ENCODE measurements at regions not wholly inside any gene's neighbourhood (a gene's known extent, or its start where the extent isn't known, plus 50 kb on each side); places are given as distances from the start of the nearest gene placed in this dataset.
"Not testable (repeated sequence)": the region's sequence is repeated elsewhere in the genome, so short reads cannot be mapped to it uniquely, and the experiment has no call there.

GRCh38 chr21:10361214-10361736 lies 160.1 kb upstream of the TPTE start:
- not testable (repeated sequence) for H3K4me3 ChIP-seq (replicated peaks; ENCODE audit: low read depth, low read length); DNase-seq (ENCODE audit: low read depth)

- not testable (repeated sequence) for H3K4me3 ChIP-seq (replicated peaks; ENCODE audit: low read depth, low read length); DNase-seq (ENCODE audit: low read depth)
Observed at GRCh38 chr21:10362816-10363215, 158.6 kb upstream of the TPTE start.

GRCh38 chr21:10363321-10363720 lies 158.1 kb upstream of the TPTE start:
- DNase-seq (ENCODE audit: low read depth); H3K4me3 ChIP-seq (replicated peaks; ENCODE audit: low read depth, low read length): not testable (repeated sequence)

GRCh38 chr21:10366210-10366609 lies 155.2 kb upstream of the TPTE start:
- DNase-seq (ENCODE audit: low read depth); H3K4me3 ChIP-seq (replicated peaks; ENCODE audit: low read depth, low read length): not testable (repeated sequence)

GRCh38 chr21:10367586-10367985 lies 153.8 kb upstream of the TPTE start:
- not testable (repeated sequence) for DNase-seq (ENCODE audit: low read depth); H3K4me3 ChIP-seq (replicated peaks; ENCODE audit: low read depth, low read length)

GRCh38 chr21:10368323-10368798 lies 153.0 kb upstream of the TPTE start:
- not testable (repeated sequence) for H3K4me3 ChIP-seq (replicated peaks; ENCODE audit: low read depth, low read length); DNase-seq (ENCODE audit: low read depth)

- not testable (repeated sequence) for H3K4me3 ChIP-seq (replicated peaks; ENCODE audit: low read depth, low read length); DNase-seq (ENCODE audit: low read depth)
Observed at GRCh38 chr21:10369289-10369688, 152.1 kb upstream of the TPTE start.

- H3K4me3 ChIP-seq (replicated peaks; ENCODE audit: low read depth, low read length); DNase-seq (ENCODE audit: low read depth): not testable (repeated sequence)
Observed at GRCh38 chr21:10377758-10378157, 143.6 kb upstream of the TPTE start.

GRCh38 chr21:10379816-10380215 lies 141.6 kb upstream of the TPTE start:
- not testable (repeated sequence) for DNase-seq (ENCODE audit: low read depth)

GRCh38 chr21:10381687-10382060 lies 139.7 kb upstream of the TPTE start:
- DNase-seq (ENCODE audit: low read depth); H3K4me3 ChIP-seq (replicated peaks; ENCODE audit: low read depth, low read length): not testable (repeated sequence)

More at GRCh38 chr21:10379816-10380215, 141.6 kb upstream of the TPTE start:
- not testable (repeated sequence) for H3K4me3 ChIP-seq (replicated peaks; ENCODE audit: low read depth, low read length)

GRCh38 chr21:10382135-10382534 lies 139.2 kb upstream of the TPTE start:
- not testable (repeated sequence) for DNase-seq (ENCODE audit: low read depth); H3K4me3 ChIP-seq (replicated peaks; ENCODE audit: low read depth, low read length)

GRCh38 chr21:10382580-10382979 lies 138.8 kb upstream of the TPTE start:
- H3K4me3 ChIP-seq (replicated peaks; ENCODE audit: low read depth, low read length); DNase-seq (ENCODE audit: low read depth): not testable (repeated sequence)

GRCh38 chr21:10383571-10383970 lies 137.8 kb upstream of the TPTE start:
- not testable (repeated sequence) for DNase-seq (ENCODE audit: low read depth); H3K4me3 ChIP-seq (replicated peaks; ENCODE audit: low read depth, low read length)

- DNase-seq (ENCODE audit: low read depth); H3K4me3 ChIP-seq (replicated peaks; ENCODE audit: low read depth, low read length): not testable (repeated sequence)
Observed at GRCh38 chr21:10384304-10384861, 137.0 kb upstream of the TPTE start.

GRCh38 chr21:10385202-10385601 lies 136.2 kb upstream of the TPTE start:
- not testable (repeated sequence) for H3K4me3 ChIP-seq (replicated peaks; ENCODE audit: low read depth, low read length); DNase-seq (ENCODE audit: low read depth)

GRCh38 chr21:10385898-10386527 lies 135.4 kb upstream of the TPTE start:
- not testable (repeated sequence) for H3K4me3 ChIP-seq (replicated peaks; ENCODE audit: low read depth, low read length); DNase-seq (ENCODE audit: low read depth)

- DNase-seq (ENCODE audit: low read depth); H3K4me3 ChIP-seq (replicated peaks; ENCODE audit: low read depth, low read length): not testable (repeated sequence)
Observed at GRCh38 chr21:10387692-10388450, 133.5 kb upstream of the TPTE start.

GRCh38 chr21:10388625-10389024 lies 132.8 kb upstream of the TPTE start:
- DNase-seq (ENCODE audit: low read depth); H3K4me3 ChIP-seq (replicated peaks; ENCODE audit: low read depth, low read length): not testable (repeated sequence)

GRCh38 chr21:10392301-10392700 lies 129.1 kb upstream of the TPTE start:
- not testable (repeated sequence) for H3K4me3 ChIP-seq (replicated peaks; ENCODE audit: low read depth, low read length); DNase-seq (ENCODE audit: low read depth)
